ENCODE measurements at regions not wholly inside any gene's neighbourhood (a gene's known extent, or its start where the extent isn't known, plus 50 kb on each side); places are given as distances from the start of the nearest gene placed in this dataset.

DNA sequence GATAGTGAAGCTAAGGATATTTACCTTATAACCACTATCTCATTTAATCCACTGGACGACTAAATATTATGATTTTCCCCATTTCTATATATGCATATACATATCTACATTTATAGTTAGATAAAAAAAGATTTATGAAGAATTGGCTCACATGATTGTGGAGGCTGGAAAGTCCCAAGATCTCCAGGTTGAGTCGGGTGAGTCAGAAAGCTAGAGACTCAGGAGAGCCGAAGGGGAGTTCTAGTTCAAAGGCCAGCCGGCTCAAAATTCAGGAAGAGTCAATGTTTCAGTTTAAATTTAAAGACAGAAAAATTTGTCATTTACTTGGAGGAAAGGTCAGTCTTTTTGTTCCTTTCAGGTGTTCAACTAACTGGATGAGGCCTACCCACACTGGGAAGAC lies 158.2 kb upstream of the CPEB2 start:
- DNase-seq (ENCODE audit: low read depth, low spot score), result no peak
- TF ChIP-seq CTCF (conservative IDR thresholded peaks at IDR 0.05), result no peak
- Mint-ChIP-seq H3K9me3 (peaks cover 4% of the 10 kb centered on the region), H3K27me3 (ENCODE audit: low read depth) (peaks cover 3% of the 10 kb centered on the region), H3K27ac (ENCODE audit: unreplicated experiment) (no peak overlapping the region), H3K4me1 (peaks cover 15% of the 10 kb centered on the region), H3K36me3 (ENCODE audit: low read depth) (peaks cover 4% of the 10 kb centered on the region), H3K4me3 (no peak overlapping the region)

DNA sequence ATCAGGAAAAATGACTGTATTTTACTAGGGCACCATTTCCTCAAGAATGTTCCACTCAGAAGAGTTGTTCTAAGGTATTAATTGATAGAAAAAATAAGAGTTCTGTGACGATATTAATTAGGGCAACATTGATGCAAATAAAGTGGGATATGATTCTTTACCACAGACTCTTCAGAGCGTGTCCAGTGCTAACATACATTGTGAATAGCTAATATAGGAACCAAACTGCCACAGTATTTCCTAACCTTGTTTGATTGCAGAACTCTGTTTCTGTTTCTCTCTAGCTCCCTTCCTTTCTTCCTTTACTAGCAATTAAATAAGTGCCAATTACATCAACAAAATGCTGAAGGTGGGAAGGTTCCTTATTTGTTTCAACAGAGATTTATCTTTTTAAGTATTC lies 154.1 kb upstream of the CPEB2 start:
- H3K4me3 Mint-ChIP-seq, result no peak overlapping the region
- no peaks in the 10 kb centered on the region for H3K36me3 Mint-ChIP-seq (ENCODE audit: low read depth)
- no peak for TF ChIP-seq CTCF (conservative IDR thresholded peaks at IDR 0.05)
- peaks cover 7% of the 10 kb centered on the region for H3K9me3 Mint-ChIP-seq
- H3K4me1 Mint-ChIP-seq, result peaks cover 27% of the 10 kb centered on the region
- DNase-seq (ENCODE audit: low read depth, low spot score), result no peak
- H3K27ac Mint-ChIP-seq (ENCODE audit: unreplicated experiment), result no peak overlapping the region
- H3K27me3 Mint-ChIP-seq (ENCODE audit: low read depth), result no peaks in the 10 kb centered on the region

GRCh38 chr4:14850455-14851097 lies 151.7 kb upstream of the CPEB2 start:
- no peak for TF ChIP-seq CTCF (conservative IDR thresholded peaks at IDR 0.05)
- H3K36me3 Mint-ChIP-seq (ENCODE audit: low read depth), result no peaks in the 10 kb centered on the region
- no peak overlapping the region for H3K4me3 Mint-ChIP-seq
- no peak overlapping the region for H3K27ac Mint-ChIP-seq (ENCODE audit: unreplicated experiment)
- peaks cover 7% of the 10 kb centered on the region for H3K9me3 Mint-ChIP-seq
- no peak for DNase-seq (ENCODE audit: low read depth, low spot score)
- H3K27me3 Mint-ChIP-seq (ENCODE audit: low read depth), result no peaks in the 10 kb centered on the region
- H3K4me1 Mint-ChIP-seq, result peaks cover 27% of the 10 kb centered on the region

- Mint-ChIP-seq H3K9me3 (peaks cover 7% of the 10 kb centered on the region), H3K36me3 (ENCODE audit: low read depth) (no peaks in the 10 kb centered on the region), H3K27me3 (ENCODE audit: low read depth) (no peaks in the 10 kb centered on the region), H3K4me3 (no peak overlapping the region), H3K27ac (ENCODE audit: unreplicated experiment) (no peak overlapping the region), H3K4me1 (peaks cover 23% of the 10 kb centered on the region)
- no peak for DNase-seq (ENCODE audit: low read depth, low spot score)
- no peak for TF ChIP-seq CTCF (conservative IDR thresholded peaks at IDR 0.05)
These were observed 148.9 kb upstream of the CPEB2 start for GRCh38 chr4:14853176-14853943.

DNA sequence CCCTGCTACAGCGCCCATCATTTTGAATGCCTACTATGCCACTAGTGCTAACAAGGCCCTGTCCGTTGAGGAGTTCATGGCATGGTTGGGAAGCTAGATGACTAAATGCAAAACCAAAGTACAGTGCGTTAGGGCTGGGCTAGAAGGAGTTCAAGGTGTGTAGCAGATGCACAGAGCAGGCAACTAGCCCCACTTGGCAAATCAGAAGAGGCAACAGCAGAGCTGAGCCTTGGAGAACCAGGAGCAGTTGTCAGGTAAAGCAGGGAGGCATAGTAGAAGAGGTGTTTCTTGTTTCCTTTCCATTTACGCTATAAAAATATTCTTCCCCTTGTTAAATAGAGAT lies 146.6 kb upstream of the CPEB2 start:
- Mint-ChIP-seq H3K36me3 (ENCODE audit: low read depth) (no peaks in the 10 kb centered on the region), H3K4me3 (no peak overlapping the region), H3K9me3 (peaks cover 4% of the 10 kb centered on the region), H3K27me3 (ENCODE audit: low read depth) (no peaks in the 10 kb centered on the region), H3K27ac (ENCODE audit: unreplicated experiment) (no peak overlapping the region), H3K4me1 (peaks cover 9% of the 10 kb centered on the region)
- TF ChIP-seq CTCF (conservative IDR thresholded peaks at IDR 0.05), result no peak
- DNase-seq (ENCODE audit: low read depth, low spot score), result no peak
